OCI-LY7 (cell line): ENCODE measurements at regions not wholly inside any gene's neighbourhood (a gene's known extent, or its start where the extent isn't known, plus 50 kb on each side); places are given as distances from the start of the nearest gene placed in this dataset.

ENCODE experiments used
- CTCF ChIP-seq: fragments of 200-600 bp; sonication (generic); conservative IDR thresholded peaks from 2 replicates; pipeline ENCODE4 v1.5.1; 2014; ENCODE audit warnings: mild to moderate bottlenecking, antibody characterized with exemption, low read length, moderate library complexity, mixed read lengths
- EZH2phosphoT487 ChIP-seq: fragments of 200-600 bp; sonication (generic); IDR thresholded peaks from 2 replicates; pipeline ENCODE4 v1.6.1; 2018; ENCODE audit warnings: low read depth, borderline replicate concordance, mild to moderate bottlenecking, mixed run types, antibody characterized with exemption, low read length, moderate library complexity, mixed read lengths

GRCh38 chr7:114175125-114175524, 239.5 kb upstream of the FOXP2 start:
- TF ChIP-seq CTCF = no peak
- no peak for TF ChIP-seq EZH2phosphoT487
